Inflammatory macrophage treated with lipopolysaccharide for 4 hours (primary cell): ENCODE measurements at regions not wholly inside any gene's neighbourhood (a gene's known extent, or its start where the extent isn't known, plus 50 kb on each side); places are given as distances from the start of the nearest gene placed in this dataset.
"Not testable (repeated sequence)": the region's sequence is repeated elsewhere in the genome, so short reads cannot be mapped to it uniquely, and the experiment has no call there.

Experiments used
- DNase-seq: peaks from one replicate; pipeline ENCODE4 v3.0.0-alpha.2; 2020

DNA sequence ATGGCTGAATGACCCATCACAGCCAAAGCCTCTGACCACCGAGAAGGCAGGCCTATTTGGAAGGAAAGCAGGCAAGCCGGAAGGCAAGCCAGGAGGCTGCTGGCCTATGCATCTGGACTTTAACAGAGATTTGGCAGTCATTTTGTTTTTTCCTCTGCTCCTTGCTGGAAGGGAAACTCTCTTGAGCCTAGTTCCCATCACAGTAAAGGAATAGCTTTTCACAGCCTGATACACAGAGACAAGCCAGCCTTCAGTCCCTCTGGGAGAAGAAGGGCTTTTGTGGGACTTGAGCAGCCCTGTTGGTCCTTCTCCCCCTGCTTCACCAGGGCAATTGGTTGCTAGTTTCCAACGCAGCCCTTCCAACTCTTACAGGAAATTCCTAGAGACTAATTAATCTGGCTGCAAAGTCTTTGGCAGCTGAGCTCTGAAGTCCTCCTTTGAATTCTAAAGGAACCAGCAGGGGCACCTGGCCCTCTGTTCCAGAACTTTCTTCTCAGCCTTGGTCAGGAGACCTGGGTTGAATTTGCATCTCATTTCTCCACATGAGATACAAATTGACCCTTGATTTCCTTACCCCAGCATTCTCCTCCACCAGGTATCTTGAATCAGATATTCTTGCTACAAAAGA lies 157.3 kb upstream of the EPB41L4A start:
- no peak for DNase-seq

DNA sequence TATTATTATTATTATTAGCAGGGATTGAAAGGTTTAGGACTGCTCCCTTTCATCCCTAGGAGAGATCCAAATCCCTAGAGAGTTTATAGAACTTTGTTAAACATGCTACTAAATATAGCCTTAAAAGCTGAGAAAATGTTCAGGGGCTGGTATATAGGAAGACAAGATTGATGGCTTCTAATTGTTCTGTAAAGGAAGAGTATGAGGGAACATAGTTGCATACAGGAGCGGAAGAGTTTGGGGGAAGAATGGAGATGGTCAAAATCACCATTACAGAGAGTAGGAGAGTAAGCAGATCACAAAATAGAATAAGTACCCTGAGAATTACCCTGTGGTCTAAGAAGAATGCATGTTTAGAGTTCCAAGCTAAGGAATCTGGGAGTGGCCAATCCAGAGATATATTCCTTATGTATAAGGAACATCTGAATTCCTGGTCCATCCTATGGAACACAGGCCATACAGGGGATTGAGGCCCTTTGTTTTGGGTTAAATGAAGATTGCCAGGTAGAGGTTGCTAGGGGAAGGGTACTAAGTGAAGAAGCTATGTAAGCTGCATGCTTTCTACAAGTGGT lies 158.0 kb upstream of the APC start:
- no peak for DNase-seq

DNA sequence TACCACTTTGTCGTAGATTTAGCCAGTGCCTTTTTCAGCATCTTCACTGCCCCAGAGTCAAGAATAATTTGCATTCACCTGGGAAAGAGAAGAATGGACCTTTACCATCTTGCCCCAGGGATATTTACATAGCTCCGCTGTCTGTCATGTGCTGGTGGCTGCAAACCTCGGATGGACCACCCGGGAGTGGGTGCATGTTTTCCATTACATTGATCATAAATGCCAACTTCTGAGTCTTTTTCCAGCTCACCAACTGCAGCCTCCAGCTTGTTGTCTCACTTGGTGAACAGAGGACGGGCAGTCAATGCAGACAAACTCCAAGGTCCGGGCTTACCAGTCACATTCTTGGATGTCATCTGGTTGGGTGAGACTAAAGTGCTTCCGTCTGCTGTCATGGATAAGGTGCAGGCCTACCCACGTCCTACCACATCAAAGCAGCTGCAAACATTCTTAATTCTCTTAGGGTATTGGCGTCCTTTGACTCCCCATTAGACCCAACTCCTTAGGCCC lies 155.8 kb upstream of the APC start:
- DNase-seq: no peak

DNA sequence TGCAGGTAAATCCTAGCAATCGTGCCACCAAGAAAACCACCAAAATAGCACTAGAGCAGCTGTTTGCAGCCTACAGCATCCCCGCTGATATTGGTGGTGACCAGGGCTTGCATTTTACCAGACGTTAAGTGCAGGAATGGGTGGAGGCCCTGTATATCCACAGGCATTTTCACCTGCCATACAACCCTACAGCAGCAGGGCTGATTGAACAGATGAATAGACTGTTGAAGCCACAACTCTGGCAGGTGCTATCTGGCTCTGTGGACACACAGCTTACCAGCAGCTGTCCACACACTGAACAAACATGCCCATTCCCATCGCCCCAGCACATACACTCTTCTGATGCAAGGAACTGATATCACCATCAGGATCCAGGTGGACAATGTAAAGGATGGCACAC lies 154.5 kb upstream of the APC start:
- DNase-seq: no peak

DNA sequence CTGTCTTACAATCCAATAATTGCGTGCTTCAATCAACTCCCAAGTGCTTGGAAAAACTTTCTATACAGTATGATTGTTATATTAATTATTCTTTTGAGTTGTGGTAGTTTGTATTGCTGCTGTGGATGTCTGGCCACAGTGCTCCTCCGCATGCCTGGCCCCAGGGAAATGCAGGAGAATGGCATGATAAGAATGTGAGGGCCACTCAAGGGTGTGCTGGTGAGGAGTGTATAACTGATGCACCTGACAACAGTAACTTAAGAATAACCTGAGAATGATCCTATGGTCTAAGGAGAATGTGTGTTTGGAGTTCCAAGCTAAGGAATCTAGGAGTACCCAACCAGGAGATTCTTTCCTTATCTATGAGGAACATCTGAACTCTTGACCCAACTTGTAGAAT lies 152.9 kb upstream of the APC start:
- DNase-seq: no peak

DNA sequence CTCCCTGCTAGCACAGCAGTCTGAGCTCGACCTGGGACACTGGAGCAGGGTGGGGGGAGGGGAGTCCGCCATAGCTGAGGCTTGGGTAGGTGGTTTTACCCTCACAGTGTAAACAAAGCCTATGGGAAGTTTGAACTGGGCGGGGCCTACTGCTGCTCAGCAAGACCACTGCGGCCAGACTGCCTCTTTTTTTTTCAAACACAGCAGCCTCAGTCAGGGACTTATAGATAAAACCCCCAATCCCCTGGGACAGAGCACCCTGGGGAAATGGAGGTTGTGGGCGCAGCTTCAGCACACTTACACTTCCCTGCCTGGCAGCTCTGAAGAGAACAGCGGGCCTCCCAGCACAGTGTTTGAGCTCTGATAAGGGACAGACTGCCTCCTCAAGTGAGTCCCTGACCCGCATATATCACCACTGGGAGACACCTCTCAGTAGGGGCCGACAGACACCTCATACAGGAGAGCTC lies 151.1 kb upstream of the APC start:
- no peak for DNase-seq

DNA sequence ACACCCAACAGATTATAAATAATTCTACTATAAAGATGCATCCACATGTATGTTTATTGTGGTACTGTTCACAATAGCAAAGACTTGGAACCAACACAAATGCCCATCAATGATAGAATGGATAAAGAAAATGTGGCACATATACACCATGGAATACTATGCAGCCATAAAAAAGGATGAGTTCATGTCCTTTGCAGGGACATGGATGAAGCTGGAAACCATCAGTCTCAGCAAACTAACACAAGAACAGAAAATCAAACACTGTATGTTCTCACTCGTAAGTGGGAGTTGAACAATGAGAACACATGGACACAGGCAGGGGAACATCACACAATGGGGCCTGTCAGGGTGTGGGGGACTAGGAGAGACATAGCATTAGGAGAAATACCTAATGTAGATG lies 146.8 kb upstream of the APC start:
- not testable (repeated sequence) for DNase-seq

DNA sequence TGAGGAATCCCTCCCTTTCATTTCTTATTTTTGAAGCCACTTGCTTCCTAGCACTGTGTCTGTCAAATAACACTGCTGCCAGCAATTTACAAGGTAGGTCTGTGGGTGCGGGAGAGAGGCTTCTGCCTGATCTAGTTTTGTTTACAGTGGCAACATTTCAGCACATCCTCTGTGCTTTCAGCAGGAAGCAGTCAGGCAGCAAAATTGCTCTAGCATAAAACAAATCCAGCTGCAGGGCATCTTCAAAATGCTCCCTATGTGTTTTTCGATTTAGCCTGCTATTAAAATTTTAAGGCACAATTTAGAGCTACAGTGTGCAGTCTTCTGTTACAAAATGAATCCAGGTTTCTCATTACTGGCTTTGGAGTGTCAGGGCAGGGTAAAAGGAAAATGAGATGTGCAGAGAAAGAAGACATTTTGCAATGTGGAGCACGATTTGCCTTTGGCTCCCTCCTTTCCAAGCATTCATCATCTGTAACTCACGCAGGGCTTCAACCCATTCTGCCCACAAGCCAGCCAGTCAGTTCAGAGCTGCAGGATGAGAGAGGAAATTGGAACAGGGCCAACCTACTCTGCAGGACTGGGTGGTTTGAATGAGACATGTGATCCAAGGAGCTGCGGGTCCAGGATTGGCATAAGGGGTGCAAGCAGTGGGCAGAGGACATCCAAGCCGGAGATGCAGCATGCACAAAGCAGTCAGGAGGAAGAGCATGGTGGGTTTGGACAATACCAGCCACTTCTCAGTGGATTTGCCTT lies 143.4 kb upstream of the APC start:
- DNase-seq: no peak

DNA sequence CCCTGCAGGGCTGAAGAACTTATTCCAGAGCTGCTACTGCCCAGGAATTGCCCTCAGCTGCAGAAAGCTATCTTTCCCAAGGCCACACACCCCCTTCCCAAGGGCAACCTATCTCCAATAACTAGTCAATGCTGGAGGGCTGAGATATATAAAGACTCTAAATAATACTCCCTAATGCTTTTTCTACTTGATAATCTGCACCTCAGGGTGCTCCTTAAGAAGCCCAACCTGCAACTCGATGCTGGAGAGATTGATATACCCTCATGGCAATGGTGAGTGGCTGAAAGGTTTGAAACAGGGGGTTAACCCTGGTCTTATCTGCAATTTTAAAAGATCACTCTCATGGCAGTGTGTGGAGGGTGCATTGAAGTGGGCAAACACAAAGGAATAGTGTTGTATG lies 142.7 kb upstream of the APC start:
- DNase-seq: no peak

DNA sequence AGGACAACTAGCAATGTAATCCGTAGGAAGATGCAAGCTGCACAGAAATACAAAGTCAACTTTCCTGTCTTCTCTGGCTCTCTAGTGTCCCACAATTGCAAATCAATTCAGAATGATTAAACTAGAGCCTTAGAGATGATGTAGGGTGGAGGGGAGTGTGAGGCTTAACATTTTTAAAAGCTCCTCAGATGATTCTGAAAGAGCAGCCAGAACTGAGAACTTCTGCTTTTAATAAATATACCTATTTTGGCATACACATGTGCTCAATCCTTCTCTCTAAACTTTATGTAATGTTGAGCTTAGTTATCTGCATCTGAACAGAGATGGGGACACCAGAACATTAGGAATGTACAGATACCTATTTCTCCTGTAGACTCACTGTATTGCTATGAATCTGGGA lies 139.9 kb upstream of the APC start:
- DNase-seq: no peak

DNA sequence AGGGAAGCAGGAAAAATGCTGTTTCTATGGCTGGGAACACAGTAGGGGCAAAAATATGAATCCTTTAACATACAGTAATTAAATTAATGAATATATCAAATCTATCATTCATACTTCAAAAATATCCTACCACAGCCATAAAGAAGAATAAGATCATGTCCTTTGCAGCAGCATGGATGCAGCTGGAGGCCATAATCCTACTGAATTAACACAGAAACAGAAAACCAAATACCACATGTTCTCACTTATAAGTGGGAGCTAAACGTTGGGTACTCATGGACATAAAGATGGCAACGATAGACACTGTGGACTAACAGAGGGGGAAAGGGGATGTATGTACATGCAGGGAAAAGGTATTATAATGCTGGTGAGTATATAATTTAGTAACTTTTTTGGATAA lies 137.2 kb upstream of the APC start:
- not testable (repeated sequence) for DNase-seq

DNA sequence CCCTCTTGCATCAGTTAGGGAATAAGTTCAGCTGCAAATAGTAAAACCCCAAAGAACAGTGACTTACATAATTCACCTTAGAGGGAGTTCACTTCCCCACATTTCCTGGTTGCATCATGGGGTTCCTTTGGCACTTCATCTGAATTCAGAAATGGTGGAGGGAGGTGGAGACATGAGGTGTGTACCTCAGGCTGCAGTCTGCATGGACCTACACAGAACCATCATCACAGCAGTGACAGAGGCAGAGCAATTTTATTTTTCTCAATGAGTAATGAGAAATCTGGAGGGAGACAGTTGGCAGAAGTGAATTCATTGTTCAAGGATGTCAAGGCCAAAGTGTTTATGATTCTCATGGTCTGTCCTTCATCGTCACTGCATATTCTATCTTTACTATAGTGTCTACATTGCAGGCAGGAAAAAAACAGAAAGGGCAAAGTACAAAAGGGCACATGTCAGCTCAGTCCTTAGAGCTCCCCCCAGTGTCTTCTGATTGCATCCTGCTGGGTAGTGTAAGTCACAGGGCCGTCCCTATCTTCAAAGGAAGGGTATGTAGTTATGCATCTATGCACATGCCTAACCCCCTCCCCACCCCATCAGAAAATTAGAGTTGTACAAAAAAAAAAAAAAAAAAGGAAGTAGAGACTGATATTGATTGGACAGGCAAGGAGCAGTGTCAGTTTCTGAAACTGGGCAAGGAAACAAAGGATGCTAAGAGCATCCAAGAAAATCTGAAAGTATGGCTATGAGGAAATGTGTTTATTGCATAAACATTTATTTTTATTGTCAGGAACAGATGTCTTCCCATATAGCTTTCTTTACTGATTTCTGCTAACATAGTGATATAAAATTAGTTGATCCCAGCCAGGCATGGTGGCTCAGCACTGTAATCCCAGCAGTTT lies 132.7 kb upstream of the APC start:
- no peak for DNase-seq

DNA sequence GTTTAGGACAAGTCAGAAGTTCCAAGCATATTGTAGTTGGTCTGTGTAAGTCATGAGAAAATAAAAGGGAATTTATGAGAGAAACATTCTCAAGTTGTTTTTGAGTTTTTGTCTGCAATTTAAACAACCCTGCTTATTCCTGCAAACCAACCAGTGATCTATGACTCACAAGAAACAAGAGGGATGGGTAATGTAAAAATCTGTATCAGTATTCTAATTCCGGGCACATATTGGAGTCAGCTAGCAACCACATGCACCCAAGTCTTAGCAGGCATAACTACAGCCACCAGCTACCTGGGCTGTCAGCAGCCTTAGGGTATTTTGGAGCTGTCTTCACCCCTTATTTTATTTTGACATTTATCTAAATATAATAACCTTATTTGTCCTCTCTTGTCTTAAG lies 128.7 kb upstream of the APC start:
- no peak for DNase-seq

DNA sequence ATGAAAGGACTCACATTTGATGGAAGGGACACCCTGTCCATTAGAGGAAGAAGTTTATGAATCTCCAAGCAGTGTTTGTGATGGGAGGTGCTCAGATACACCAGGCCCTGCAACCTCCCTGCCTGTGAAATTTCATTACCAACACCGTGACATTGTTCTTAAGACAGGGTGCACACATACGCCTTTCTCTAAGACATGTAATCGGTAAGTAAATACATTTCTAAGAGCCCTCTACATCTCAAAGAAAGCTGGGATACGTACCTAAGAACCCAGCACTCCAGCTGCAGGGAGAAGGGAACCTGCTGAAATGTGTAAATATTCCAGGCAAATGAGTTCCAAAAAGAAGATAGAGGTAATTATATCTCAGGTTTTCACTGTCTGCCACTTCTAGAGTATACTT lies 125.0 kb upstream of the APC start:
- no peak for DNase-seq

DNA sequence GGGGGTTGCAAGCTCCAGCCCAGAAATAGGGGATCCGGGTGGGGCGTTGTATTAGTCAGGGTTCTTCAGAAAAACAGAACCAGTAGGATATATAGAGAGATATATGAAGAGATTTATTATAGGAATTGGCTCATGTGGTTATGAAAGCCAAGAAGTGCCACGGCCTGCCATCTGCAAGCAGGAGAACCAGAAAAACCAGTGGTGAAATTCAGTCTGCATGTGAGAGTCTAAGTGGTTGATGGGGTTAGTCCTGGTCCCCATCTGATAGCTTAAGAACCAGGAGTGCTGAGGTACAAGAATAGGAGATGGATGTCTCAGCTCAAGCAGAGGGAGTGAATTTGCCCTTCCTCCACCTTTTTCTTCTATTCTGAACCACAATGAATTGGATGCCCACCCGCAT lies 123.4 kb upstream of the APC start:
- DNase-seq: no peak

DNA sequence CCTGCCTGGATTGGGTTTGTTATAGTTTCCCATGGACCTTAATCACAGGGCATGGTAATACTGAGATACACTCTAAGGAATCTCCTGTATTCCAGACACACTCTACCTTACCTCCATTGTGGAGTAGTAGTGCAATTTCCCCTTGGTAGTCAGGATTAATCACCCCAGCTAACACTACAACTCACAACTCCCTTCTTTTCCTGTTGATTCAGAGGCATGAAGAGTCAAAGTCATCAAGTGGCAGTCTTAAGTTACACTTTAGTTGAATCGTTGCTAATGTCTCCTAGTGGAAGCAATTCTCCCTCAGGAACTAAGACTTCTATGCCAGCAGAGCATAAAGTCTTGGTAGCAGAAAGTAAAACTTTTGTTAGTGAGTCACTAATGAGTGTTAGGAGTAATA lies 122.7 kb upstream of the APC start:
- DNase-seq: no peak

DNA sequence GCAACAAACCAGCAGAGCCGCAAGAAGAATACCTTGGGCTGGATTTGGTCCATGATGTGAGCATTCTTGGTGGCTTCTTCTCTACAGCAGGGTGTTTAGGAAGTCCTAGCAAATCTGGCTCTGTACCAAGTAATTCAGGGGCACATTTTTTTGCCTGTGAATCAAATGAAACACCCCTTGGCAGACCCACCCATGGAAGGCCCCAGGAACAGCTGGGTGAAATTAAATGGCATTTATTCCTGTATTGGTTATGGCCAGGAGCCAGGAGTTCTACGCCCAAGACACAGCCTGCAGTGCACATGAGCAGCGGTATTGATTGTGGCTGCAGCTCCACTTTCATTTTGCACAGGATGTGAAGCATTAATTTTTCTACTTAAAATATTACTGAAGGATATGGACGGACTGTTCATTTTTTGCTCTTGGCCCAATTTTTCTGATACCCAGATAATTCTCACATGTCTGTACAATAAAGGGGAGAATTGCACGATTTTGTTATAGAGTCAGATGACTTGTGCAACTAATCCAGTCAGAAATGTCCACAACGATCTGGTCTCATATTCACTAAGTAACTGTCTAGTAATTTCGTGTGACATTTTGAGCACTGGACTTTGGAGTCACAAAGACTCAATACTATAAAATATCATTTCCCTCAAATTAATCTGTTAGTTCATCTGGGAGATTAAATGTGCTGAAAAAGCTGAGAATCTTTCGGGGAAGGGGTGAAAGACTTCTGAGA lies 120.7 kb upstream of the APC start:
- no peak for DNase-seq

DNA sequence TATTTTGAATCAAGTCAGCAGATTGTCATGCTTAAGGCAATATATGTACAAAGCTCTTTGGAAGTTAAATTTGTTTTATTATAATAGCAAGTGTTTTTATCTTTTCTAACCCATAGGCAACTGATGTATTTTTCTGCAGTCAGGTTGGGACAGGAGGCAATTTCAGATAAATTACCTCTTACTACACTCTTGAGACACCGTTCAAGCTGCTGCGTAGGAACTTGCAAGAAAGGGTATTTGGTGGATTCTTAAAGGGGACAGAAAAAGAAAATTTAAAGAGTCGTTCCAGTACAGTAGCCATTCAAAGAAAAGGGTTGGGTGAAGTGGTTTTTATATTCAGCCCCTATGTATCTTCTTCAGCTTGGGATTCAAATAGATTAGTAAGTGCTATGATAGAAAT lies 112.4 kb upstream of the APC start:
- DNase-seq: no peak

DNA sequence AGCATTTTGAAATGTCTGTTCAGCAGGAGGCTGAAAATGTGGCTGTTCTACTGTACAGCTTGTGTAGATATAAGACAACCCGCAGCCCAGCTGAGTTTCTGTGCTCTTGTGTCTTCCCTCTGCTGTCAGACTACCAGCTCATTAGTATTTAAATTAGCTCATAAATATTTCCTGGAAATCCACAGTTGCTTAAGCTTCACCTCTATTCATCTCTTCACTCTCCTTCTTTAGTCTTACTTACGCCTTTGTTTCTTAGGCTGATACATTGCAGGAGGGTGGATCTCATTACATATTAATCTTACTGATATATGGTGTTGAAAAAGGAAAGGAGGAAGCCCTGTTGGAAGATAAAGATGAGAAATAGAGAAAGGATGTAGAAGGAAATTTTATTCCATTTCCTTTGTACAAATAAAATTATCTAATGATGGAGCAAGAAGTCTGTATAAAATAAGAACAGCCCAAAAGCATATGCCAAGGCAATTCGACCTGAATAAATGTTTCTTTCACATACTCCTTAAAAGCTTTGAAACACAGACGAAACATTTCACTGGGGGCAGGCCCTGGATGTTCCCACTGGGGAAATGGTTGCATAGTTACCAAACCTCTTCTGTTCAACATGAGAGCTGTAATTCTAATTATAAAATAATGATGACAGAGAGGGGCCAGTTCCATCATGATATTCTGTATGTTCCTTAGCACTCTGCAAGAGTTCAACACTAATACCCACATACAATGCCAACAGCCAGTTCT lies 111.8 kb upstream of the APC start:
- DNase-seq: no peak

DNA sequence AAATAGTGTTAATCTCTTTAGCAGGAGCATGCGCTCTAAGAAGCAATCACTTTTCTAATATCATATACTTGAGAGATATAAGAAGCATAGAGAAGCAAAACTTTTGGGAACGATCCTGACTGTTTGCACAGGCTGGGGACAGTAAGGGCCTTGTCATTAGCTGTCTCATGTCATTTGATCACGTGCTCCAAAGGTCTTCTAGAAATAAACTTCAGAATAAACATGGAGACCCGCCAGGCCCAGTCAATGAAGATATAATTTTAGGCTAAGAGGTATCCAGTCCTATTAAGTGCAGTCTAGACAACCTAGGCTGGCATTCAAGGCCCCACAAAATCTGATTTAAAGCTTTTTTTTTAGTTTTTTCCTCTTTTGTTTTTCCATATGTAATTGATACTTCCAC lies 111.0 kb upstream of the APC start:
- DNase-seq: no peak

DNA sequence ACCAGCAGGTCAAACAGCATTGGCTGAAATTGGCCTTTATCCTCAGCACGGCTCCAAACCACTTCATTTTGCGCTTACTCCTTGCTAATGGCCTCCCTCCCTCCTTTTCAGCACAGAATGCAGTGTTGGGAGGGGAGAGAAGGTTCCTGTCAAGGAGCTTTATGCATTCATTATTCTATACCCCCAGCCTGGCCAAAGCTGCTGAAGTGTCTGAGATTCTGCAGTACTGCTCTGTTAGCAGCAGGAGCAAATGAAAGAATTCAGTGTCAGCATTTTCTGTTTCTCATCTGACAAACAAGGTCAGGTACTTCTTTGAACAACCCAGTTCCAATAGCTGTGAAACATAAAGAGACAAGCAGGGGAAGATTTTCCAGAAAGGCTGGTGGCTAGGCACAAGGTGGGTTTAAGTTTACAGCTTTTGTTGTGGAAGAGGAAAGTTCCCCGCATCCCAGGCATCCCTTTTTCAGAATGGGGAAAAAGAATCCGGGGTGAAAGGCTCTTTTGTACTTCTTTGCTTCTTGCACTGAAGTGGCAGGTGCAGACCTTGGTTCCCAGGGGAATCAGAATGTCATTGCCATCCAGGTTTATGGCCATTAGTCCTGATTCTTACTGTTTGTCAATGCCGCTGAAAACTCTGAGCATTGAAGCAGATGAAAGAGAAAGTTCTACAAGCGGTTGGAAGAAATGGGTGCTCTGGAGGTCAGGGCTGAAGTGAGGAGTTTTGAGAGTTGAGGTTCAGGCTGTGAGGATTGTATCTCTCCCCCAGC lies 109.3 kb upstream of the APC start:
- no peak for DNase-seq
